ENCODE measurements at regions not wholly inside any gene's neighbourhood (a gene's known extent, or its start where the extent isn't known, plus 50 kb on each side); places are given as distances from the start of the nearest gene placed in this dataset.

DNA sequence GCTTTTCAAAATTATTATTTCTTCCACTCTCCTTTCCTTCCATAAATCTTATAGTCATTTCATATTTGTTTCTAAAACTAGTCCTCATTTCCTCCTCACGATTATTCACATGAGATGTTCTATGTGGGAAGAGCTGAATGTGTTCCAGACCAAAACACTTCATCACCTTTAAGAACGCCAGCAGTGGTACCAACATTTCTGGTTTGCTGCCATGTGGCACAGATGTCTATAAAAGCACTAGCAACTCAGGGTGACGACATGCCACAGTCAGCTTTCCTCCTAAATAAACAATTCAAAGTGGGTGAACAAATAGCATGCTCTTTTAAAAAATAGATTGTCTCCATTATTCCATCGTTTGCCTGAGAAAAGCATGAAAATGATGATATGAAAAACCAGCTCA is 1217.8 kb upstream of the ADGRL2 start (continued):
- TF ChIP-seq, protein P1, sequence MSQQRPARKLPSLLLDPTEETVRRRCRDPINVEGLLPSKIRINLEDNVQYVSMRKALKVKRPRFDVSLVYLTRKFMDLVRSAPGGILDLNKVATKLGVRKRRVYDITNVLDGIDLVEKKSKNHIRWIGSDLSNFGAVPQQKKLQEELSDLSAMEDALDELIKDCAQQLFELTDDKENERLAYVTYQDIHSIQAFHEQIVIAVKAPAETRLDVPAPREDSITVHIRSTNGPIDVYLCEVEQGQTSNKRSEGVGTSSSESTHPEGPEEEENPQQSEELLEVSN (IDR thresholded peaks at IDR 0.05) = no peak
- no peak for TF ChIP-seq EP300 (IDR thresholded peaks at IDR 0.05; ENCODE audit: borderline replicate concordance in 1 of 2, low read depth in 2 of 2, low read length in 2 of 2)
- TF ChIP-seq, protein P2, sequence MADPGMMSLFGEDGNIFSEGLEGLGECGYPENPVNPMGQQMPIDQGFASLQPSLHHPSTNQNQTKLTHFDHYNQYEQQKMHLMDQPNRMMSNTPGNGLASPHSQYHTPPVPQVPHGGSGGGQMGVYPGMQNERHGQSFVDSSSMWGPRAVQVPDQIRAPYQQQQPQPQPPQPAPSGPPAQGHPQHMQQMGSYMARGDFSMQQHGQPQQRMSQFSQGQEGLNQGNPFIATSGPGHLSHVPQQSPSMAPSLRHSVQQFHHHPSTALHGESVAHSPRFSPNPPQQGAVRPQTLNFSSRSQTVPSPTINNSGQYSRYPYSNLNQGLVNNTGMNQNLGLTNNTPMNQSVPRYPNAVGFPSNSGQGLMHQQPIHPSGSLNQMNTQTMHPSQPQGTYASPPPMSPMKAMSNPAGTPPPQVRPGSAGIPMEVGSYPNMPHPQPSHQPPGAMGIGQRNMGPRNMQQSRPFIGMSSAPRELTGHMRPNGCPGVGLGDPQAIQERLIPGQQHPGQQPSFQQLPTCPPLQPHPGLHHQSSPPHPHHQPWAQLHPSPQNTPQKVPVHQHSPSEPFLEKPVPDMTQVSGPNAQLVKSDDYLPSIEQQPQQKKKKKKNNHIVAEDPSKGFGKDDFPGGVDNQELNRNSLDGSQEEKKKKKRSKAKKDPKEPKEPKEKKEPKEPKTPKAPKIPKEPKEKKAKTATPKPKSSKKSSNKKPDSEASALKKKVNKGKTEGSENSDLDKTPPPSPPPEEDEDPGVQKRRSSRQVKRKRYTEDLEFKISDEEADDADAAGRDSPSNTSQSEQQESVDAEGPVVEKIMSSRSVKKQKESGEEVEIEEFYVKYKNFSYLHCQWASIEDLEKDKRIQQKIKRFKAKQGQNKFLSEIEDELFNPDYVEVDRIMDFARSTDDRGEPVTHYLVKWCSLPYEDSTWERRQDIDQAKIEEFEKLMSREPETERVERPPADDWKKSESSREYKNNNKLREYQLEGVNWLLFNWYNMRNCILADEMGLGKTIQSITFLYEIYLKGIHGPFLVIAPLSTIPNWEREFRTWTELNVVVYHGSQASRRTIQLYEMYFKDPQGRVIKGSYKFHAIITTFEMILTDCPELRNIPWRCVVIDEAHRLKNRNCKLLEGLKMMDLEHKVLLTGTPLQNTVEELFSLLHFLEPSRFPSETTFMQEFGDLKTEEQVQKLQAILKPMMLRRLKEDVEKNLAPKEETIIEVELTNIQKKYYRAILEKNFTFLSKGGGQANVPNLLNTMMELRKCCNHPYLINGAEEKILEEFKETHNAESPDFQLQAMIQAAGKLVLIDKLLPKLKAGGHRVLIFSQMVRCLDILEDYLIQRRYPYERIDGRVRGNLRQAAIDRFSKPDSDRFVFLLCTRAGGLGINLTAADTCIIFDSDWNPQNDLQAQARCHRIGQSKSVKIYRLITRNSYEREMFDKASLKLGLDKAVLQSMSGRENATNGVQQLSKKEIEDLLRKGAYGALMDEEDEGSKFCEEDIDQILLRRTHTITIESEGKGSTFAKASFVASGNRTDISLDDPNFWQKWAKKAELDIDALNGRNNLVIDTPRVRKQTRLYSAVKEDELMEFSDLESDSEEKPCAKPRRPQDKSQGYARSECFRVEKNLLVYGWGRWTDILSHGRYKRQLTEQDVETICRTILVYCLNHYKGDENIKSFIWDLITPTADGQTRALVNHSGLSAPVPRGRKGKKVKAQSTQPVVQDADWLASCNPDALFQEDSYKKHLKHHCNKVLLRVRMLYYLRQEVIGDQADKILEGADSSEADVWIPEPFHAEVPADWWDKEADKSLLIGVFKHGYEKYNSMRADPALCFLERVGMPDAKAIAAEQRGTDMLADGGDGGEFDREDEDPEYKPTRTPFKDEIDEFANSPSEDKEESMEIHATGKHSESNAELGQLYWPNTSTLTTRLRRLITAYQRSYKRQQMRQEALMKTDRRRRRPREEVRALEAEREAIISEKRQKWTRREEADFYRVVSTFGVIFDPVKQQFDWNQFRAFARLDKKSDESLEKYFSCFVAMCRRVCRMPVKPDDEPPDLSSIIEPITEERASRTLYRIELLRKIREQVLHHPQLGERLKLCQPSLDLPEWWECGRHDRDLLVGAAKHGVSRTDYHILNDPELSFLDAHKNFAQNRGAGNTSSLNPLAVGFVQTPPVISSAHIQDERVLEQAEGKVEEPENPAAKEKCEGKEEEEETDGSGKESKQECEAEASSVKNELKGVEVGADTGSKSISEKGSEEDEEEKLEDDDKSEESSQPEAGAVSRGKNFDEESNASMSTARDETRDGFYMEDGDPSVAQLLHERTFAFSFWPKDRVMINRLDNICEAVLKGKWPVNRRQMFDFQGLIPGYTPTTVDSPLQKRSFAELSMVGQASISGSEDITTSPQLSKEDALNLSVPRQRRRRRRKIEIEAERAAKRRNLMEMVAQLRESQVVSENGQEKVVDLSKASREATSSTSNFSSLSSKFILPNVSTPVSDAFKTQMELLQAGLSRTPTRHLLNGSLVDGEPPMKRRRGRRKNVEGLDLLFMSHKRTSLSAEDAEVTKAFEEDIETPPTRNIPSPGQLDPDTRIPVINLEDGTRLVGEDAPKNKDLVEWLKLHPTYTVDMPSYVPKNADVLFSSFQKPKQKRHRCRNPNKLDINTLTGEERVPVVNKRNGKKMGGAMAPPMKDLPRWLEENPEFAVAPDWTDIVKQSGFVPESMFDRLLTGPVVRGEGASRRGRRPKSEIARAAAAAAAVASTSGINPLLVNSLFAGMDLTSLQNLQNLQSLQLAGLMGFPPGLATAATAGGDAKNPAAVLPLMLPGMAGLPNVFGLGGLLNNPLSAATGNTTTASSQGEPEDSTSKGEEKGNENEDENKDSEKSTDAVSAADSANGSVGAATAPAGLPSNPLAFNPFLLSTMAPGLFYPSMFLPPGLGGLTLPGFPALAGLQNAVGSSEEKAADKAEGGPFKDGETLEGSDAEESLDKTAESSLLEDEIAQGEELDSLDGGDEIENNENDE (IDR thresholded peaks at IDR 0.05; ENCODE audit: insufficient replicate concordance, low read length) = no peak
- no peak for TF ChIP-seq KDM5A (IDR thresholded peaks at IDR 0.05; ENCODE audit: low read length)
- TF ChIP-seq CHD1 (IDR thresholded peaks at IDR 0.05; ENCODE audit: low read depth, low read length) = no peak

Data from H1 (cell line).